GM12874 (cell line): ENCODE measurements at regions not wholly inside any gene's neighbourhood (a gene's known extent, or its start where the extent isn't known, plus 50 kb on each side); places are given as distances from the start of the nearest gene placed in this dataset.

Source experiments
- TF ChIP-seq, protein P1 (sequence below): IDR thresholded peaks from 2 replicates; pipeline ENCODE4 v1.5.1; 2011; ENCODE audit warnings: low read depth, mild to moderate bottlenecking, control low read depth, low read length, moderate library complexity; ENCODE audit not compliant: insufficient read depth

DNA sequence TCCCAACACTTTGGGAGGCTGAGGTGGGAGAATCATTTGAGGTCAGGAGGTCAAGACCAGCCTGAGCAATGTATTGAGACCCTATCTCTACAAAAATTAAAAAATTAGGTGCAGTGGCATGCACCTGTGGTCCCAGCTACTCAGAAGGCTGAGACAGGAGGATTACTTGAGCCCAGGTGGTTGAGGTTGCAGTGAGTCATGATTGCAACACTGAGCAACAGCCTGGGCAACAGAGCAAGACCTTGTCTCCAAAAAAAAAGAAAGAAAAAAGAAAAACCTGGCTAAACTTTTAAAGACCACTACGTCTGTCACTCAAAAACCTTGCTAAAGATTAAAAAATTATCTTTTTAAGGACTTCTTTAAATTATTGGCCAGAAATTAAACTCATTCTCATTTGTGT, 59.8 kb upstream of the ABCA1 start:
- TF ChIP-seq, protein P1, sequence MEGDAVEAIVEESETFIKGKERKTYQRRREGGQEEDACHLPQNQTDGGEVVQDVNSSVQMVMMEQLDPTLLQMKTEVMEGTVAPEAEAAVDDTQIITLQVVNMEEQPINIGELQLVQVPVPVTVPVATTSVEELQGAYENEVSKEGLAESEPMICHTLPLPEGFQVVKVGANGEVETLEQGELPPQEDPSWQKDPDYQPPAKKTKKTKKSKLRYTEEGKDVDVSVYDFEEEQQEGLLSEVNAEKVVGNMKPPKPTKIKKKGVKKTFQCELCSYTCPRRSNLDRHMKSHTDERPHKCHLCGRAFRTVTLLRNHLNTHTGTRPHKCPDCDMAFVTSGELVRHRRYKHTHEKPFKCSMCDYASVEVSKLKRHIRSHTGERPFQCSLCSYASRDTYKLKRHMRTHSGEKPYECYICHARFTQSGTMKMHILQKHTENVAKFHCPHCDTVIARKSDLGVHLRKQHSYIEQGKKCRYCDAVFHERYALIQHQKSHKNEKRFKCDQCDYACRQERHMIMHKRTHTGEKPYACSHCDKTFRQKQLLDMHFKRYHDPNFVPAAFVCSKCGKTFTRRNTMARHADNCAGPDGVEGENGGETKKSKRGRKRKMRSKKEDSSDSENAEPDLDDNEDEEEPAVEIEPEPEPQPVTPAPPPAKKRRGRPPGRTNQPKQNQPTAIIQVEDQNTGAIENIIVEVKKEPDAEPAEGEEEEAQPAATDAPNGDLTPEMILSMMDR: no peak

DNA sequence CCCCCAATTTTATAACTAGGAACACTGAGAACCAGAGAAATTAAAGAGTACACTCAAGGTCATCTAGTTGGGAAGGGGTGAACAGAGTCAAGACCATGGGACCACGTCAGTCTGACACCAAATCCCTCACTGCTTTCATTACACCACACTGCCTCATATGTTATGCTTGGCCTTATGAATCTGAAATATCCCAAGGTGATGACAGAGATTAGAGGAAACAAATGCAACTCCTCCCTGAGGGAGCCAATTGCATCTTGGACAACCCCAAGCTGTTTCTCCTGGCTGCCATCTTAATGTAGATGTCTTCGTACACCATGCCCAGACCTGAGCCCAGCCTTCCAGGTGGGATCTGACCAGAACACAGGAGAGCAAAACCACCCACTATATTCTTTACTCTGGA, 60.6 kb upstream of the ABCA1 start:
- TF ChIP-seq, protein P1: no peak

DNA sequence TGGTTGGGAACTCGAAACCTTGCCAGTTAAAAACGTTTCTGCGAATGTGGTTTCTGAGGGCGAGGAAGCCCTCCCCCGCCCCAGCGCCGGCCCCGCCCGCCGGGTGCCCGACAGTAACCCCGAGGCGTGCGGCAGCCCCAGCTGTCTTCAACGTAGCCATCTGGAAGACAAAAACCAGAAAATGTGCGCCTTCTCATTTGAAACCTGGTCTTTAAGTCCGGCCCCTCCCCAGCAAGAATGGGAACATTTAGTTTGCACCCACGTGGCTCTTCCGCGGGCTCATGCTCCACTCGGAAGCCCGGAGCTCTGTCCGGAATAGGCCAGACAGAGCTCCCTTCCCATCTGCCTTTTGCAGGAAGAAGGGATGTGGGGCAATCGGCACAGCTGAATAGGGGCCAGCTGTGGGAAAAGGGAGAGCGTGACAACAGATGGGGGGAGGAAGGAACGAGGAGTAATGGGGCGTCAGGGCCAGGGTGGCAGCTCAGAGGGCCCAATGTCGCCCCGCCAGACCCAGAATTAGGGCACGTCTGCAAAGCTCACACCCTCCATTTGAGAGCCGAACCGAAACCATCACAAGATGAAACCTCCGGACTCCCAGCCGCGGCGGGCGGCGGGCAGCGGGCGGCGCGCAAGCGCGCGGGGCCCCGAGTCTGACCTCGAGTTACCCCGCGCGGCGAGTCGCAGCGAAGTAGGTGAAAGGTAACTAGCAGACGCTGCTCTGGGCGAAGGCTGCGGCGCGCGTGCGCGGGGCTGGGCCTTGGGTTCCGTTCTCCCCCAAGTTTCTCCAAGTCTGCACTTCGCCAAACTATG, 63.4 kb upstream of the ABCA1 start:
- TF ChIP-seq, protein P1: no peak

DNA sequence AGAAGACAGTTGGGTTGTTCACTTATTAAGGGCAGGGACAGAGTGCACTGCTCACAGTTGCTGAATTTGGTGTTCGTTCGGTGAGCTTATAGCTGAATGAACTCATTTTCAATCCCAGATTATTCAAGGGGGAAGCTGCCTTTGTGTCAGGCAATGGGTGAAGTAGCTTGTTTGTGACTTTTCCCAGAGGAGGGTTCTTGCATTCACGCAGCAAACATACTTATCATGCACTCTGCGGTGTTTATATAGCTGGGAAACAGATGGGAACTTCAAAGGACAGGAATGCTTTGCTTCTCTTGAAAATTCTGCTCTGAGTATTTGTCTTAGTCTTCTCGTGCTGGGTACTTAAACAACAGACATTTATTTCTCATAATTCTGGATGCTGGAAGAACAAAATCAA, 64.7 kb upstream of the ABCA1 start:
- TF ChIP-seq, protein P1: no peak

DNA sequence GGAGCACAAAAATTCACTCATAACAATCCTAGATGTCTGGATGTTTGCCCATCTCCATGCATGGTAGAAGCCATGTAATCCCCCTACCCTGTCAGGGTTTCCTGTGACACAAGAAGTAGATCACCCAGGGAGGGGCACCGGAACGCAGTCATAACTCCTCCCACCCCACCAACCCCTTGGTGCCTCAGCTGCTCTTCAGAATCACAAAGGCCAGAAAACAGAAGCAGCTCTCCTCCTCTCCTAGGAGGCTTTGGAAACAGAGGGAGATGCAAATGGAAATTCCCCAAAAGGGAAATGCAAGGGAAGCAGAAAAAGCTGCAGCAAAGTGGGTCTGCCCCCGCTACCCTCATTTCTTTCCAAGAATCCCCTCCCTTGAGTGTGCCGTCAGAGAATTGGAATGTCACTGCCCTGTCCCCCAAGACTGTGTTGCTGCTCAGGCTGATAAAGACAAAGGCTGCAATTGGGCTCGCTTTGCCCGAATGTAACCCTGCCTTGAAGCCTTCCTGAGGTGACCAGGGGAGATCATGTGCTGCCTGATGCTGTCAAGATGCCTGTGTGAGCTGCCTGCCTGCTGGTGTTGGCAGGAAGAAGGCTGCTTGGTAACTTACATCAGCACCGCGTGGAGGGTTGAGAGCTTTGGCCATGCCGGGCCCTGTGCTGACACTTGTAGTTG, 65.5 kb upstream of the ABCA1 start:
- TF ChIP-seq, protein P1: no peak

DNA sequence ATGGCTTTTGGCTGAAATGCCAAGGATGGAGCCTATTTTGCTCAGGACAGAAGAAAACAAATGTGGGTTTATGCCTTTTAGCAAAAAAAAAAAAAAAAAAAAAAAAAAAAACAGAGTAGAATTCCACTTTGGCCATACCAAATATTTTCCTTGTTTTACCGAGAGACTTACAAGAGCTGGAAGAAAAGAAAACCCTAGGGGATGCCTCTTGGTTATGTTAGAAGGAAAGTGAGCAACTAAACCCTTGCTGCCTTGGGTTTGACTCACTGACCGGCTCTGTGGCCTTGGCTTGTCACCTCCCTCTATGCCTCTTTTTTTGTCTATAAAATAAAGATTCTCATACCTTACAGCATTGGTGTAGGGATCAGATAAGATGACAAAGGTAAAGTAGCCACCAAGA, 69.6 kb upstream of the ABCA1 start:
- TF ChIP-seq, protein P1: no peak

DNA sequence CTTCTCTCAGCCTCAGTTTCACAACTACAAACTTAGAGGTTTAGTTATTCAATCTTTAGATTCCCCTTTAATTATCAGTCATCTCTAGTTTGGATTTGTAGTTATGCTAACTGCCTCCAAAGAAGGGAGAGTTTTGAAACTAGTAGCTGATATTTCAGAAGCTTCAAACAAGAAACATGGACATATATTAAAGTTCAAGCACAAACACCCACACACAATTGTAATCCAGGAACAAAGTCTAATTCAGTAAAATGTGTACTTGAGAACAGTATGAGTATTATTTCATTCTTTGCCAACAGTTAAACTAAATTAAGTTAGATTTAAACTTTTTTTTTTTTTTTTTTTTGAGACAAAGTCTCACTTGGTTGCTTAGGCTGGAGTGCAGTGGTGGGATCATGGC, 71.2 kb upstream of the ABCA1 start:
- TF ChIP-seq, protein P1: no peak
